MM.1S (cell line): ENCODE measurements at regions not wholly inside any gene's neighbourhood (a gene's known extent, or its start where the extent isn't known, plus 50 kb on each side); places are given as distances from the start of the nearest gene placed in this dataset.
A peak's percentile ranks its signal among the peaks of the same experiment; 100 is the strongest.

Source experiments
- DNase-seq: peaks from one replicate; pipeline ENCODE4 v3.0.0-alpha.2; 2015
- H2AFZ ChIP-seq: fragments of 300-600 bp; sonication (generic); 2 replicates; pipeline ENCODE4 v1.6.0; 2016; ENCODE audit warnings: antibody characterized with exemption, low read length
- H3F3A ChIP-seq: fragments of 300-600 bp; sonication (generic); 2 replicates; pipeline ENCODE4 v1.6.1; 2016; ENCODE audit warnings: mild to moderate bottlenecking, antibody characterized with exemption, low read length, moderate library complexity, mixed read lengths; ENCODE audit not compliant: insufficient read depth
- H3K27ac ChIP-seq: fragments of 300-600 bp; sonication (generic); 2 replicates; pipeline ENCODE4 v1.5.1; 2016; ENCODE audit warnings: mild to moderate bottlenecking, low read length
- H3K27me3 ChIP-seq: fragments of 300-600 bp; sonication (generic); replicated peaks from 2 replicates; pipeline ENCODE4 v1.6.0; 2016; ENCODE audit warnings: low read length; ENCODE audit not compliant: insufficient read depth
- H3K36me3 ChIP-seq: fragments of 300-600 bp; sonication (generic); replicated peaks from 2 replicates; pipeline ENCODE4 v1.6.1; 2016; ENCODE audit warnings: mild to moderate bottlenecking, low read length, mixed read lengths; ENCODE audit not compliant: insufficient read depth
- H3K4me1 ChIP-seq: fragments of 300-600 bp; sonication (generic); 2 replicates; pipeline ENCODE4 v1.6.1; 2016; ENCODE audit warnings: low read length, mixed read lengths
- H3K4me2 ChIP-seq: fragments of 300-600 bp; sonication (generic); 2 replicates; pipeline ENCODE4 v1.6.0; 2016; ENCODE audit warnings: low read depth, low read length
- H3K4me3 ChIP-seq: fragments of 300-600 bp; sonication (generic); 2 replicates; pipeline ENCODE4 v1.5.1; 2016; ENCODE audit warnings: low read length, mixed read lengths
- H3K79me2 ChIP-seq: fragments of 300-600 bp; sonication (generic); 2 replicates; pipeline ENCODE4 v1.6.1; 2016; ENCODE audit warnings: mixed run types, low read length, mixed read lengths
- H3K9ac ChIP-seq: fragments of 300-600 bp; sonication (generic); 2 replicates; pipeline ENCODE4 v1.6.1; 2016; ENCODE audit warnings: low read length, mixed read lengths
- H3K9me2 ChIP-seq: fragments of 300-600 bp; sonication (generic); replicated peaks from 2 replicates; pipeline ENCODE4 v1.6.1; 2016; ENCODE audit warnings: mild to moderate bottlenecking, low read length, mixed read lengths; ENCODE audit not compliant: insufficient read depth
- H3K9me3 ChIP-seq: fragments of 300-600 bp; sonication (generic); replicated peaks from 2 replicates; pipeline ENCODE4 v1.6.1; 2016; ENCODE audit warnings: mild to moderate bottlenecking, low read length, mixed read lengths; ENCODE audit not compliant: insufficient read depth
- H4K20me1 ChIP-seq: fragments of 300-600 bp; sonication (generic); 2 replicates; pipeline ENCODE4 v1.6.1; 2016; ENCODE audit warnings: mild to moderate bottlenecking, low read length, moderate library complexity, mixed read lengths; ENCODE audit not compliant: insufficient read depth
- CTCF ChIP-seq: fragments of 300-600 bp; sonication (generic); IDR thresholded peaks from 2 replicates; pipeline ENCODE4 v1.5.1; 2016; ENCODE audit warnings: antibody characterized with exemption, low read length, mixed read lengths
- EZH2 ChIP-seq: fragments of 300-600 bp; sonication (generic); optimal IDR thresholded peaks from 2 replicates; pipeline ENCODE3; 2017; ENCODE audit warnings: low read depth, mild to moderate bottlenecking, antibody characterized with exemption, low read length, mixed read lengths
- EZH2phosphoT487 ChIP-seq: fragments of 300-600 bp; sonication (generic); IDR thresholded peaks from 2 replicates; pipeline ENCODE4 v1.6.1; 2018; ENCODE audit warnings: antibody characterized with exemption, low read length

DNA sequence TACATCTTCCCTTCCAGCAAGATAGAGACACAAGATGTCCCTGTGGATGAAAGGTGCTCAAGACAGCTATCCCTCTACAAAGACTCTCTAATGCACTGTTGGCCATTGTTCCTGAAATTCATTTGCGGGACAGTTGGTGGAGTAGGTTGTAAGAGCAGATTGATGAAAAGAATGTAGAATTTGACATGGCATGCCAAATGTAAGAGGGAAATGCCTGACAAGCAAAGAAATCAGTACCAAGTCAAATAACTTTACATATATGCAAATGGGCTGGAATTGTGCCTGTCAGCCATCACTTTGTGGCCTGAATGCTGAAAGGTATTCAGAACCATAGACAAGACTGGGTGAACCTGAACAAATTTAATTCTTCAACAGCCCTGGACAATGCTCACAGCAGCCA, 120.3 kb upstream of the FAM204A start:
- Histone ChIP-seq H3K9me2 (no peaks in the 10 kb centered on the region), H3K9ac (no peak overlapping the region), H3K36me3 (no peaks in the 10 kb centered on the region), H3K4me2 (no peak overlapping the region), H3F3A (no peaks in the 10 kb centered on the region), H2AFZ (no peak overlapping the region), H3K9me3 (no peaks in the 10 kb centered on the region), H3K79me2 (no peaks in the 10 kb centered on the region), H3K27ac (no peak overlapping the region), H3K4me3 (no peak overlapping the region), H3K27me3 (no peaks in the 10 kb centered on the region), H3K4me1 (no peaks in the 10 kb centered on the region), H4K20me1 (no peaks in the 10 kb centered on the region)
- DNase-seq, result no peak
- TF ChIP-seq CTCF (no peak), EZH2phosphoT487 (no peak), EZH2 (no peak)

GRCh38 chr10:118459642-118460193, 117.6 kb upstream of the FAM204A start:
- Histone ChIP-seq H3K4me1 (no peaks in the 10 kb centered on the region), H3F3A (no peaks in the 10 kb centered on the region), H3K4me3 (no peak overlapping the region), H3K79me2 (no peaks in the 10 kb centered on the region), H4K20me1 (no peaks in the 10 kb centered on the region), H3K27ac (no peak overlapping the region), H3K4me2 (peak overlapping the region; percentile 37), H2AFZ (0 out of 2 replicates have a peak overlapping the region, but pooled peaks have one; percentile 9), H3K9ac (no peak overlapping the region), H3K27me3 (no peaks in the 10 kb centered on the region), H3K9me2 (no peaks in the 10 kb centered on the region), H3K9me3 (no peaks in the 10 kb centered on the region), H3K36me3 (no peaks in the 10 kb centered on the region)
- TF ChIP-seq EZH2phosphoT487, result no peak
- TF ChIP-seq CTCF, result peak; percentile 81
- DNase-seq, result peak; percentile 58

- no peaks in the 10 kb centered on the region for H3K9me2 ChIP-seq
- 0 out of 2 replicates have a peak overlapping the region, but pooled peaks have one; percentile 9 for H2AFZ ChIP-seq
- no peaks in the 10 kb centered on the region for H3K4me1 ChIP-seq
- H3K36me3 ChIP-seq, result no peaks in the 10 kb centered on the region
- H3K9ac ChIP-seq, result no peak overlapping the region
- peak overlapping the region; percentile 37 for H3K4me2 ChIP-seq
- H3F3A ChIP-seq, result no peaks in the 10 kb centered on the region
- no peaks in the 10 kb centered on the region for H3K79me2 ChIP-seq
- DNase-seq, result no peak
- TF ChIP-seq CTCF (no peak), EZH2phosphoT487 (no peak), EZH2 (no peak)
- no peaks in the 10 kb centered on the region for H3K27me3 ChIP-seq
- H4K20me1 ChIP-seq, result no peaks in the 10 kb centered on the region
- no peak overlapping the region for H3K27ac ChIP-seq
- no peaks in the 10 kb centered on the region for H3K9me3 ChIP-seq
- H3K4me3 ChIP-seq, result no peak overlapping the region
Observed at GRCh38 chr10:118458957-118459641, 117.0 kb upstream of the FAM204A start.
